CD4-positive, alpha-beta T cell (primary cell): ENCODE measurements at regions not wholly inside any gene's neighbourhood (a gene's known extent, or its start where the extent isn't known, plus 50 kb on each side); places are given as distances from the start of the nearest gene placed in this dataset.

Experiments
- ATAC-seq: fragments of 200-7000 bp; cut with Tn5 transposase; one replicate; pipeline ENCODE4 v1.10.0; 2022; ENCODE audit warnings: mild to moderate bottlenecking; ENCODE audit not compliant: poor library complexity
- CTCF ChIA-PET: fragments of 350-600 bp; sonication (Branson Sonifier 250); formaldehyde crosslinking; loops from one replicate; lab custom pipeline; 2021; ENCODE audit warnings: antibody characterized with exemption, inconsistent platforms; lab: Charles Lee
- POLR2A ChIA-PET: fragments of 350-600 bp; sonication (Branson Sonifier 250); formaldehyde crosslinking; loops from one replicate; lab custom pipeline; 2021; ENCODE audit warnings: antibody characterized with exemption, inconsistent platforms; lab: Charles Lee
- DNase-seq, 14 experiments: peaks; one replicate each; pipeline ENCODE4 v3.0.0-alpha.2; 2013 to 2020; ENCODE audit warnings: mixed read lengths in 2 of 14
- H3K27ac ChIP-seq, 2 donors: one replicate each; pipeline versions ENCODE4 v1.5.1 to v1.7.0; 2013; ENCODE audit warnings: low read length in 2 of 2, low read depth in 1 of 2, mild to moderate bottlenecking in 1 of 2
- H3K27me3 ChIP-seq, 2 experiments: 1 replicate in 1 of 2; 2 replicates in 1 of 2; pipeline versions ENCODE4 v1.6.1 to v1.7.0; 2013; ENCODE audit warnings: low read length in 2 of 2, control low read depth in 1 of 2, mild to moderate bottlenecking in 1 of 2, moderate library complexity in 1 of 2; ENCODE audit not compliant: insufficient read depth in 2 of 2, control insufficient read depth in 1 of 2
- H3K36me3 ChIP-seq: one replicate; pipeline ENCODE4 v1.6.1; 2013; ENCODE audit warnings: low read length, control low read depth; ENCODE audit not compliant: insufficient read depth
- H3K4me1 ChIP-seq: one replicate; pipeline ENCODE4 v1.6.1; 2013; ENCODE audit warnings: low read length, control low read depth; ENCODE audit not compliant: insufficient read depth
- H3K4me3 ChIP-seq: one replicate; pipeline ENCODE4 v1.5.1; 2013; ENCODE audit warnings: mild to moderate bottlenecking, low read length, moderate library complexity
- H3K9me3 ChIP-seq, 2 experiments: 1 replicate in 1 of 2; 2 replicates in 1 of 2; pipeline versions ENCODE4 v1.6.1 to v1.7.0; 2013; ENCODE audit warnings: low read length in 2 of 2, mild to moderate bottlenecking in 2 of 2, control low read depth in 1 of 2, moderate library complexity in 1 of 2; ENCODE audit not compliant: control insufficient read depth in 1 of 2, insufficient read depth in 1 of 2
- H3K27ac Mint-ChIP-seq: one replicate; pipeline ENCODE4 v1.8.0; 2020; ENCODE audit warnings: mixed read lengths
- H3K27me3 Mint-ChIP-seq: one replicate; pipeline ENCODE4 v1.8.0; 2021; ENCODE audit warnings: mixed read lengths
- H3K36me3 Mint-ChIP-seq: one replicate; pipeline ENCODE4 v1.8.0; 2021; ENCODE audit warnings: low read depth, mixed read lengths
- H3K4me1 Mint-ChIP-seq: one replicate; pipeline ENCODE4 v1.8.0; 2021; ENCODE audit warnings: low read depth, mixed read lengths
- H3K4me3 Mint-ChIP-seq: one replicate; pipeline ENCODE4 v1.8.0; 2020; ENCODE audit warnings: mild to moderate bottlenecking, mixed read lengths
- H3K9me3 Mint-ChIP-seq: one replicate; pipeline ENCODE4 v1.8.0; 2020; ENCODE audit warnings: mixed read lengths
- CTCF ChIP-seq: fragments of 200-600 bp; IDR thresholded peaks from one replicate; pipeline ENCODE4 v1.8.0; 2022; ENCODE audit warnings: antibody characterized with exemption, mild to moderate bottlenecking
- intact Hi-C, 2 experiments: fragments of 100-400 bp; cut with DNase I in 1 of 2; cut with micrococcal nuclease in 1 of 2; formaldehyde crosslinking; loops; one replicate each; pipeline versions ENCODE4 v1.15.1 to v1.9.0; 2023 to 2025; cut with DNase I, micrococcal nuclease

- TF ChIP-seq CTCF, result no peak
- H3K9me3 Mint-ChIP-seq, result no peaks in the 10 kb centered on the region
- peaks cover 3 to 24% of the 10 kb centered on the region in 2 experiments for H3K27me3 ChIP-seq
Observed at GRCh38 chr18:57957210-57957609, 86.8 kb upstream of the NEDD4L start.

GRCh38 chr18:57956491-57956890, 87.5 kb upstream of the NEDD4L start:
- TF ChIP-seq CTCF, result no peak
- no peak overlapping the region for H3K27ac ChIP-seq
- no peak overlapping the region for H3K4me3 Mint-ChIP-seq
- peaks cover 19% of the 10 kb centered on the region for H3K27me3 Mint-ChIP-seq
- H3K4me3 ChIP-seq, result no peak overlapping the region
- CTCF ChIA-PET, result interaction anchor here (1.7 kb wide), 1 partner anchor 165 kb away, joined by 4 read pairs; no protein-coding TSS in a partner anchor
- DNase-seq (no peak), ATAC-seq (no peak)
- no peak overlapping the region for H3K27ac Mint-ChIP-seq
- H3K4me1 Mint-ChIP-seq, result no peaks in the 10 kb centered on the region
- H3K9me3 ChIP-seq, result no peaks in the 10 kb centered on the region
- POLR2A ChIA-PET, result no interaction called here
- no peaks in the 10 kb centered on the region for H3K36me3 ChIP-seq
- no peaks in the 10 kb centered on the region for H3K36me3 Mint-ChIP-seq
- intact Hi-C loops, result loop anchor here in 1 of 2 experiments (5.0 kb wide), 1 partner anchor 166 kb away; no protein-coding TSS in a partner anchor
- no peaks in the 10 kb centered on the region for H3K4me1 ChIP-seq
- peaks cover 3 to 24% of the 10 kb centered on the region in 2 experiments for H3K27me3 ChIP-seq
- H3K9me3 Mint-ChIP-seq, result no peaks in the 10 kb centered on the region

More at GRCh38 chr18:57957210-57957609, 86.8 kb upstream of the NEDD4L start:
- DNase-seq (no peak), ATAC-seq (no peak)
- Histone ChIP-seq H3K4me1 (no peaks in the 10 kb centered on the region), H3K4me3 (no peak overlapping the region), H3K9me3 (no peaks in the 10 kb centered on the region), H3K36me3 (no peaks in the 10 kb centered on the region), H3K27ac (no peak overlapping the region)
- intact Hi-C loops, result loop anchor here in 1 of 2 experiments (5.0 kb wide), 1 partner anchor 165 kb away; no protein-coding TSS in a partner anchor
- ChIA-PET CTCF (interaction anchor here (1.5 to 1.7 kb wide), 2 partner anchors 24 to 165 kb away, joined by 3 to 4 read pairs; no protein-coding TSS in a partner anchor), POLR2A (no interaction called here)
- no peaks in the 10 kb centered on the region for H3K4me1 Mint-ChIP-seq
- no peak overlapping the region for H3K4me3 Mint-ChIP-seq
- H3K36me3 Mint-ChIP-seq, result no peaks in the 10 kb centered on the region
- H3K27me3 Mint-ChIP-seq, result peaks cover 19% of the 10 kb centered on the region
- no peak overlapping the region for H3K27ac Mint-ChIP-seq

GRCh38 chr18:57954935-57955334, 89.1 kb upstream of the NEDD4L start:
- TF ChIP-seq CTCF, result no peak
- Mint-ChIP-seq H3K36me3 (no peaks in the 10 kb centered on the region), H3K27ac (no peak overlapping the region), H3K4me1 (no peaks in the 10 kb centered on the region), H3K9me3 (no peaks in the 10 kb centered on the region), H3K4me3 (no peak overlapping the region), H3K27me3 (peaks cover 9% of the 10 kb centered on the region)
- H3K27me3 ChIP-seq, result peaks cover 3 to 24% of the 10 kb centered on the region in 2 experiments
- H3K27ac ChIP-seq, result no peak overlapping the region
- no peaks in the 10 kb centered on the region for H3K9me3 ChIP-seq
- H3K4me3 ChIP-seq, result no peak overlapping the region
- DNase-seq (no peak), ATAC-seq (no peak)
- POLR2A ChIA-PET, result no interaction called here
- CTCF ChIA-PET, result no interaction called here
- intact Hi-C loops, result loop anchor here in 1 of 2 experiments (5.0 kb wide), 1 partner anchor 167 kb away; no protein-coding TSS in a partner anchor
- no peaks in the 10 kb centered on the region for H3K36me3 ChIP-seq
- H3K4me1 ChIP-seq, result no peaks in the 10 kb centered on the region
